GM10266 (cell line): ENCODE measurements at regions not wholly inside any gene's neighbourhood (a gene's known extent, or its start where the extent isn't known, plus 50 kb on each side); places are given as distances from the start of the nearest gene placed in this dataset.
"Not testable (repeated sequence)": the region's sequence is repeated elsewhere in the genome, so short reads cannot be mapped to it uniquely, and the experiment has no call there.

Experiments used
- DNase-seq: peaks from one replicate; pipeline ENCODE4 v3.0.0; 2012; ENCODE audit errors: extremely low spot score
- CTCF ChIP-seq: IDR thresholded peaks from 2 replicates; pipeline ENCODE4 v1.5.1; 2012; ENCODE audit warnings: mild to moderate bottlenecking, low read depth; ENCODE audit not compliant: control insufficient read depth, insufficient read depth; ENCODE audit errors: missing control alignments

DNA sequence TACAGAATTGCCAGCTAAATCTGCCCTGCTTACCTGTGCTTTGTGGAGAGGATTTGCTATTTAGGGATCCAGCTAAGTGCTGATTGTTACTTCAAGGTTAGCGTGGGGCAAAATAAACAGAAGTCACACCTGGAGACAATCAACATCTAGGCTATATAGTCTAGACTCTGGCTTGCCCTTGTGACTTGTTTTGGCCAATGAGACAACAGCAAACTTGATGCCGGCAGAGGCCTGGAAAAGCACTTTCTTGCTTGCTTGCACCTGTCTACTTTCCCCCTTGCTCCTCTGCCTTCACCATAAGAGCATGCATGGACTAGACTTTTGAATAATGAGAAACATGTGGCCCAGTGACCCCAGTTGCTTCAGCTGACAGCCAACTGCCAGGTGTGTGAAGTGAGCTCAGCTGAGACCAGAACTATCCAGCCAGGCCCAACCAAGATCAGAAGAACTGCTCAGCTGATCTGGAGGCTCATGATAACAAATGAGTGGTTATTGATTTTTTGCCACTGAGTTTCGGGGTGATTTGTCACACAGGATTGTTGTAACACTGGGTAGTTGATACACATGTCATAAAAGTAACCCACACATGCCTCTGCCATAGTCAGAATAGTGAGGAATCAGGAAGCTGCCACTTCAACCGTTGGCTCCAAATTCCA, 164.4 kb downstream of the RBMX2 start:
- no peak for DNase-seq
- TF ChIP-seq CTCF: no peak

DNA sequence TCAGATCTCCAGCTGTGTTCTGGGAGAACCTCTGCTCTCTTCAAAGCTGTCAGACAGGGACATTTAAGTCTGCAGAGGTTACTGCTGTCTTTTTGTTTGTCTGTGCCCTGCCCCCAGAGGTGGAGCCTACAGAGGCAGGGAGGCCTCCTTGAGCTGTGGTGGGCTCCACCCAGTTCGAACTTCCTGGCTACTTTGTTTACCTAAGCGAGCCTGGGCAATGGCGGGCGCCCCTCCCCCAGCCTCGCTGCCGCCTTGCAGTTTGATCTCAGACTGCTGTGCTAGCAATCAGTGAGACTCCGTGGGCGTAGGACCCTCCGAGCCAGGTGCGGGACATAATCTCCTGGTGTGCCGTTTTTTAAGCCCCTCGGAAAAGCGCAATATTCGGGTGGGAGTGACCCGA, 171.2 kb downstream of the RBMX2 start:
- DNase-seq: not testable (repeated sequence)
